MM.1S (cell line): ENCODE measurements at regions not wholly inside any gene's neighbourhood (a gene's known extent, or its start where the extent isn't known, plus 50 kb on each side); places are given as distances from the start of the nearest gene placed in this dataset.

Experiments used
- CTCF ChIP-seq: fragments of 300-600 bp; sonication (generic); IDR thresholded peaks from 2 replicates; pipeline ENCODE4 v1.5.1; 2016; ENCODE audit warnings: antibody characterized with exemption, low read length, mixed read lengths
- EZH2 ChIP-seq: fragments of 300-600 bp; sonication (generic); optimal IDR thresholded peaks from 2 replicates; pipeline ENCODE3; 2017; ENCODE audit warnings: low read depth, mild to moderate bottlenecking, antibody characterized with exemption, low read length, mixed read lengths

GRCh38 chr17:15884731-15885130, 60.2 kb upstream of the ADORA2B start:
- no peak for TF ChIP-seq CTCF
- no peak for TF ChIP-seq EZH2
